Islet of Langerhans (tissue), 1 donor: ENCODE measurements at regions not wholly inside any gene's neighbourhood (a gene's known extent, or its start where the extent isn't known, plus 50 kb on each side); places are given as distances from the start of the nearest gene placed in this dataset.
A peak's percentile ranks its signal among the peaks of the same experiment; 100 is the strongest.

ENCODE experiments used
- FAIRE-seq: peaks from one replicate; lab custom pipeline; 2011; peaks lifted over from hg19 to GRCh38; lab: Jason Lieb, UNC

DNA sequence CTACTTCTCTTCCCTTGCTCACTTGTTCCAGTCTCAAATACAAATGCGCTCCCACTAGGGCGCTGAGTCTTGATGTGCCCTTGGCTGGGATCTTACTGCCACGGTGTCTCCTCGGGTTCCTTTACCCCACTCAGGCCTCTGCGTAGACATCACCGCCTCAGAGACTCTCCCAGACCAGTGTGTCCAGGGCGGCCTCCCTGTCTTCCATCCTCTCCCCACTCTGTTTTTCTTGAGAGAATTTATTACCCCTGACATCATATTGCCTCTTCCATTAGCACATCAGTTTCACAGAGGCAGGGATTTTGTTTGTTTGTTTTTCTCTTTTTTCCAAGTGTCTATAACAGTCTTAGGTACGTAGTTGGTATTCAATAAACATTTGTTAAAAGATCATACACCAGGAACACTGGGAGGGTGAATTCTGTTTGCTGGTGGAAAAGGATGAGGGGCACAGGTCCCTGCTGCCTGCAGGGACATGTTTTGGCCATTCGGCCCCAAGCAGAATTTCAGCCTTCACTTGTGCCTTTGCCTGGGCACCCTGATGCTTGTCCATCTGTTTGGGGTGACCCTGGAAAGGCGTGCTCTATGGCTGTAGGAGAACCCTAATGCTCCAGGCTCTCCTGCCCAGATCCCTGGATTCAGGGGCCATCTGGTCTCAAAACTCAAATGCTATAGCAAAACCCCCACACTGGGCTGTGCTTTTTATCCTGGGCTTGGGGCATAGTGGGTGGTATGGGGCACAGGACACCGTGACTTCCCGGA lies 55.0 kb downstream of the RPL37A start:
- no peak for FAIRE-seq

DNA sequence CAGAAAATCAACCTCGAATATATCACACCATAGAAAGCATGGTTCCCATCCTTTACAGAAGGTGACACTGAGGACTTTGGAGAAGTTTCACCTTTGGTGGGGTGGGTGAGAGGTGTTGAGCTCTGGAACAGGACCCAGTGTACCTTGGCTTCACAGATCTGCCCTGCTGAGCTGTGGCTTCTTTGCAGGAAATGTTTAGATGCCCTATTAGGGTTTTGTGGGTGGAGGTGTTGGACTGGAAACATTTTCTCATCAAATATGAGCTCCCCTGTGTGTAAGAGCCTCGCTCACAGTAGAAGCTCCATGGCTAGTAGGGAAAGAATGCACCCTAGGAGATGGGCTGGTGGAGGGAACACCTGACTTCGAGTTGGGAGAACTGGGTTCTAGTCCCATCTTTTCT lies 55.6 kb downstream of the RPL37A start:
- FAIRE-seq, result no peak

DNA sequence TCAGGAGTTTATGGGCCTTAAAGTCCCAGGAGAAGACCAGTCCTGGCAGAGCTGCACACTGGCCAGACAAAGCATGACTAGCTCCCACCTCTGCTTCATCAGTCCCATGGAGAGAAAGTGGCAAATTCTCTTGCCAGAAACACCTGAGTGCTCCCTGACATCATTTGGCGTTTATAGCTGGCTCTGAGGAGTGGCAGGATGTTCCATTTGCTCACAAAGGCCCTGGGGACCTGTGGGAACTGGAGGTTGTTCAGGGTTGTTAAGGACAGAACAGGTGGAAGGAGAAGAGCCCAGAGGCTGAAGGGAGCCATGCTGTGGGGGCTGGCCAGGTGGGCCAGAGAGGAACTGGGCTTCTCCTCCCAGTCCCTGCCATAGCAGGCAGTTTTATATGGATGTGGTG lies 56.1 kb downstream of the RPL37A start:
- no peak for FAIRE-seq

DNA sequence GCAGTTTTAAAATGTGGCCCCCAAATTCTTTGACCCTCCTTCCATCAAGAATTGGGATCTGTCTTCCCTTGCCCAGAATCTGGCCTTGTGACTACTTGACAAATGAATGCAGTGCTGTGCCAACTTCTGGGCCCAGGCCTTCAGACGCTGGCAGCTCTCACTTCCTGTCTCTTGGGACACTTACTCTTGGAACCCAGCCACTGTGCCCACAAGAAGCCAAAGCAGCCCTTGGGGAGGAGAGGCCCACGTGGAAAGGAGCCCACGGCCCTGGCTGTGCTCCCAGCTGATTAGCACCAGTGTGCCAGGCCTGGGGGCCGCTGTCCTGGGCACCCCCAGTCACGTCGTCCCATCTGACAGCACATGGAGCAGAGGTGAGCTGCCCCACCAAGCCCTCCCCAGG lies 56.6 kb downstream of the RPL37A start:
- FAIRE-seq, result no peak

DNA sequence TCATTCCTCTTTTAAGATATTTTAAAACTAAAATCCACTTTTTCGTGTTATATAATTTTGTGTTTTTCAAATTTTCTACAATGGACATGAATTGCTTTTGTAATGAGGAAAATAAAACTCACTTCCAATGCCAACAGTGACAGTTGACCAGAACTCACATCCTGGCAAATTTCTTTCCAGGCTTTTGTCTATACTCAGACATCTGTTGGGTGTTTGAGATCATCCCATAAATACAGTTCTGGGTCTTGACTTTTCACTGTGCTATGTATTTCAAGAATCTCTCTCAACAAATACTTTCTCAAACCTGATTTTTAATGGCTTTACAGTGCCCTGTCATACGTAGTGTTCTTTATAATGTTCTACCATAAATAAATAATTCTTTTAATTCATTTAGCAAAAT lies 57.6 kb downstream of the RPL37A start:
- FAIRE-seq, result no peak

DNA sequence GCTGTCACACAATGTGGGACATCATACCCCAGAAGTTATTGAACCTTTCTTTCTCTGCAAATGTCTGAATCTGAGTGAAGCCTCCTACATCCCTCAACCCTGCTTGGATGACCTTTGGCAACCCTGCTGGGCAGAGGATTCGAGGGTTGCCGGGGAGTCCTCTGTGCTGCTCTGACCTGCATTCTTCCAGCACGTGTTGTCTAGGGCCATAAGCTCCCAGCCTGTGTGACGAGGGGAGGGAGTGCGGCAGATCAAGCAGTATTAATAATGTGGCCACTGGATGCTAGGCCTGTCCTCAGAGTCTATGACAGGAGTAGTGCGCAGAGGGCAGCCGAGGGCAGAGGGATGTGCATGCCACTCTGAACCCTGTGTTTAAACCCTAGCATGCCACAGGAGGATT lies 58.8 kb downstream of the RPL37A start:
- FAIRE-seq, result no peak

DNA sequence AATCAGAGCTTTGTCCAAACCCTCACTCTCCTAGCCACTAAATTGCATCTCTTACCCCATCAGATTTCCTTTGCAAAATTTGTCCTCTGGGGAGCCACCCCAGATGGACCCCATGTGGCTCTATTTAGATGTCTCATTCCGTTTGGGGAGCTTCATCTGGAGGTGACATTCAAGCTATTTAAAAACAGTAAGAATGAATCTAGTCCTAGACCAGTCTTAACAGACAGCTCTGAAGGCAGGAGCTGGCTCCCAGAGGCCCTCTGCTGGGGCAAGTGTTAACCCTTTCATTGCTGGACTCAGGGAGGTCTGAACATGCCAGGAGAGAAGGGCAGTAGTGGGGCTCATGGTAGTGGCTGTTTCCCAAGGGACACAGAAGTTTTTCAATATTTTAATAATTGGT lies 59.2 kb downstream of the RPL37A start:
- no peak for FAIRE-seq

DNA sequence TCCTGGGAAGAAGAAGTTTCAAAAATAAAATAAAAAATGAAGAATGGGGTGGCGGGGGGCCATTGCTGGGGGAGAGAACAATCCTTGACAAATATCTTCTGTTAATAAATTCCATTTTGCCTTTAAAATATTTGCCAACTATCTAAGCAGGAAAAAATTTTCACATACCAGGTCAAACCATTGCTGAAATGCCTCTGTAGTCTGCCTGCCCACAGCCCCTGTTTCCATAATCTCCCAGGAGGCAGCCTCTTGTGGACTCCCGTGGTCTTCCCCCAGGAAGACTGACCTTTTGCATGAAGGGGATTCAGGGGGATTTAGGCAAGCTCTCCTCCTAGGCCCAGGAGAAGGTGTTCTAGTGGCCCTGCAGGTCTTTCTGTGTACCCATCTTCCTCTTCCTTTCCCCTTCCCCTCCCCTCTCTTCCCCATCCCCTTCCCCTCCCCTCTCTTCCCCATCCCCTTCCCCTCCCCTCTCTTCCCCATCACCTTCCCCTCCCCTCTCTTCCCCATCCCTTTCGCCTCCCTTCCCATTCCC lies 61.0 kb downstream of the RPL37A start:
- no peak for FAIRE-seq

DNA sequence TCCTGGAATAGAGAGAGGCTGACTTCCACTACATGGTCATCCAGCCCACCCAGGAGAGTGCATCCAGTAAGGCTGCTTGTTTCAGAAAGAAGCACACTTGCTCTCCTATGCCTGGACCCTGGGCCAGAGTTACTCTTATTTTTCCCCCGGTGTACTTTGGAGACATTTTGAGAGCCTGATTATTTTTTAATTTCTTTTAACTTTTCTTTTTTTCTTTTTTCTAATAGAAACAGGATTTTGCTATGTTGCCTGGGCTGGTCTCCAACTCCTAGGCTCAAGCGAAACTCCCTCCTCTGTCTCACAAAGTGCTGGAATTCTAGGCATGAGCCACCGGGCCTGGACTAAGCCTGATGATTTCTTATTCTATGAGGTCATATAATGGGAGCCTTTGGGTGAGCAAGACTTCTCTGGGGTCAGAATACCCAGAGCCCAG lies 62.2 kb downstream of the RPL37A start:
- FAIRE-seq, result no peak

DNA sequence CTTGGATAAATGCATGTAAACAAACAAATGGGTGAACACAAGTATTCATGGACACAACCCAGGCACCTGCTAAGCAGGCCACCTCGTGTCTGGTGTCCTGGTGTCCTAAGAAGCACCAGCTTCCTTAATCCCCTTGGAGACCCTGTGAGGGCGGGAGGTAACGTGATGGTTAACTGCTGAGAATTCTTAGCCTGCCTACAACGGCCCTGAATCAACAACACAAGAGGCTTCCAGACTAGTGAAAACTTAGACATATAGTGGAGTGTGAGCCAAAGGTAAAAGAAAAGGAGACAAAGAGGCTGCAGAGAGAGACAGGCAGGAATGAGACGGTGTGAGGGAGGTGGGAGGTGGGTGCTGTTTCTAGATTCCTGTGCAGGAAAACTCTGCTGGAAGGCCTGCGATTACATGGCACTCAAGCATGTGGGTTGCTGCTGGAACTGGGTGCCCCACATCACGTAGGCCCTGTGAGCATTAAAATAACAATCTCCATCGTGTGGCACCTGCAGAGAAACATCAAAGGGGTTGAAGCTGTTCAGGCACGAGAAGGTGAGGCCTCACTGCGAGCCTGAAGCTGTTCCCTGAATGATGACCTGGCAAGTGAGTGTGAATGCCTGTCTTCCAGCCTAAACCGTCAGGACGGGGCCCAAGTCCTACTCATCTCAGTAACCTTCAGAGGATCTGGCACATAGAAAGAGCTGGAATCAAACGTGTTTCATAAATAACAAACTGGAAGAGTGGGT lies 64.2 kb downstream of the RPL37A start:
- FAIRE-seq, result no peak

DNA sequence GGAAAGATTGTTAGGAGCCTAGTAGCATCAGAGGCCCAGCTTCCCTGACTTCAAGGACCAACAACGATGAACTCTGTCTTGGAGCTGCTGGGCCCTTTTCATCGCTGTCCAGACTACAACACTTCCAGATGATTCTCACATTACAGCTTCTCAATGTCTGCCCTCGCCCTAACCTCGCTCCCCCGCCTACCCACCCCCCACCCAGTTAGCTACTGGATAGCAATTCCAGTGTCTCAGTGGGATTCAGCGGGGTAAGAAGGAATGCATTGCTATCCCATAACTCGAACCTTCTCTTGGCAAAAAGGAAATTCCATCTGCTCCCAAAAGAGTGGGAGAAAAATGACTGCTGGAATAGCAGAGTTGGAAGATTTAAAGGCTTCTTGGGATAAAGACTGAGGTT lies 65.0 kb downstream of the RPL37A start:
- FAIRE-seq, result no peak

DNA sequence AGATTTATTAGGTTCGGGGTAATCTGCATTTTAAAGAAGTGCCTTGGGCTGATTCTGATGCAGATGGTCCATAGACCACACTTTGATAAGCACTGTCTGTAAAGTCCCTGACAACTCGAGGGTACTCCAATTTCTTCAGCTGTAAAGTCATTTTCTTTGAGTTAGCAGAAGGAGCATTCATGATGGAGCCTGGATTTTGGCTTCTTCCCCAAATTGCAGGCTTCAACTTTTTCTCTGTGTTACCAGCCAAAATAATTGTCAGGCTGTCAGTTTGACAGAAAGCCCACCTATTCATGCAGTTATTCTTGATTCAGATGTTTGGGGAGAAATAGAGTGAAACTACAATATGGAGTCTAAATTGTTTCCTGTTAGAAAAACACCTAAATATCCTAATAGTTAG lies 66.0 kb downstream of the RPL37A start:
- FAIRE-seq, result no peak

DNA sequence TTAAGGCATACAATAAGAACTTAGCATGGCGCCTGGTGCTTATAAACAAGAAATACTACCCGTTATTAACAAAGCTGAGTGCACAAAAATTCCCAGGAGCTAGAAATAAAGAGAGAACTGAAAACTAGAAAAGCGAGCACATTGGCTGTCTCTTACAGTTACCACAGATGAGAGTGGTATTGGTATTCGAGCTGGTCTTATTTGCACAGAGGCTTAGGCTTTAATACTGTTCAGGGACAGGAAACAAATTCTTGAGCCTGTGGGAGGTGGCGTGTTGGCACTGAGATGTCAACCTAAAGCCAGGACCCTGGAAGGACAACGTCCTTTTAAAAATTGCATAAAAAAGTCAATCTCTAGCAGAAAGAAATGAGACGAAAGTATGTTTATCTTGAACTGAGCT lies 67.3 kb upstream of the IGFBP2 start:
- no peak for FAIRE-seq

DNA sequence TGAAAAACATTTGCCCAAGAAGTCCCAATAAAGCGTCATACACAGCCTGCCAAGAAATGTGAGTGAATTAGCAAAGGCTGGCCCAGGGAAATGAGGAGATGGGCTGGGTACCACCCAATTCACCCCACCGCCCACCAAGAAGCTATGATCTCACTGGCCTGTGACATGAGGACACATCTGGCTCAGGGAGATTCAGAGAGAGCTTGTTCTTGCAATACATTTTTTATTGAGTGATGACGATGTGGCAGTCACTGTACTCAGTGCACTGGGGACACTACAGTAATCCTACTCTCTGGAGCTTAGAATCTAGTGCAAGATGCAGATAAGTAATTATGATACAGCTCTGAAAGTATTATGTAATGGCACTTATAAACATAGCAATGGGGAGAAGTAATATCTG lies 64.6 kb upstream of the IGFBP2 start:
- no peak for FAIRE-seq

DNA sequence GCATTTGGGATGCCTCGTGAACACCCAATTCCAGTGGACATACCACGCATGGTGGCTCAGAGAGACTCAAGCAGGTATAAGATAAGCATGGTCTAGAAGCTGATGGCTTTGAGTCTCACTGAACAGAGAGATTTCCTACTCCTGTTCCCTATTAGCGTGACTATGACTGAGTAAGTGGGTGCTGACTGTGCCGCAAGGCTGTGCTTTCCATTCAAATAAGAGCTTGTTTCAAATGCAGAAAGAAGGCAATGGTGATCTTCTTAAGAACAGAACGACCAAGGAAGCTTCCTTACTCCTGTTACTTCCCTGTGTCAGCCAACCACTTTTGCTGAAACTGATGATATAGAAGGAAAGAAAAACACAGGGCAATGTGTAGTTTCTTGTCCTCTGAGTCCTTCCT lies 63.5 kb upstream of the IGFBP2 start:
- FAIRE-seq, result no peak

DNA sequence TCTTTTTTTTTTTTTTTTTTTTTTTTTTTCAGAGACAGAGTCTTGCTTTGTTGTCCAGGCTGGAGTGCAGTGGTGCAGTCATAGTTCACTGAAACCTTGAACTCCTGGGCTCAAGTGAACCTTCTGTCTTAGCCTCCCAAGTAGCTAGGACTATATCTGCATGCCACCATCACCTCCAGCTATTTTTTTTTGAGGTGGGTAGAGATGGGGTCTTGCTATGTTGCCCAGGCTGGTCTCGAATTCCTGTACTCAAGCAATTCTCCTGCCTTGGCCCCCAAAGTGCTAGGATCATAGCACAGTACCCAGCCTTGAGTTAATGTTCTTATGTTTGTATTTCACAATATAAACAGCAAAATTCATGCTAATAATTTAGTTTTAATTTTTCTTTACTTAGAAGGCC lies 62.9 kb upstream of the IGFBP2 start:
- FAIRE-seq, result no peak

DNA sequence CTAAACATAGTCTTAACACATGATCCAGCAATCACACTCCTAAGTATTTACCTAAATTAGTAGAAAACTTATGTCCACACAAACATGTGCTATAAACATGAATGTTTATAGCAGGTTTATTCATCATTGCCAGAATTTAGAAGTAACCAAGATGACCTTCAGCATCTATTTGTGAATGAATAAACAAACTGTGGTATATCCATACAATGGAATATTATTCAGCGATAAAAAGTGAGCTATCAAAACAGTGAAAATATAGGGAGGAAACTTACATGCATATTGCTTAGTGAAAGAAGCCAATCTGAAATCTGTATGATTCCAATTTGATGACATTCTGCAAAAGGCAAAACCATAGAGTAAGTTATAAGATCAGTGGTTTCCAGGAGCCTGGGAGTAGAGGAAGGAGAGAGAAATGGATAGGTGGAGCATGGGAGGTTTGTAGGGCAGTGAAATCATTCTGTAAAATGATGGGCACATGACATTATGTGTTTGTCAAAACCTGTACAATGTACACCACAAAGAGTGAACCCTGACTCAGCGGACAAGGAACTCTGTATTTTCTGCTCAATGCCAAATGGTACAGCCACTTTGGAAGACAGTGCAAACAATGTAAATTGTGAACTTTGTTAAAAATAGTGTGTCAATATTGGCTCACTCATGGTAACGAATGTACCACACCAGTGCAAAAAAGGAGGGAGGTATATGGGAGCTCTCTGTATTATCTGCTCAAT lies 61.9 kb upstream of the IGFBP2 start:
- FAIRE-seq, result peak; percentile 70

DNA sequence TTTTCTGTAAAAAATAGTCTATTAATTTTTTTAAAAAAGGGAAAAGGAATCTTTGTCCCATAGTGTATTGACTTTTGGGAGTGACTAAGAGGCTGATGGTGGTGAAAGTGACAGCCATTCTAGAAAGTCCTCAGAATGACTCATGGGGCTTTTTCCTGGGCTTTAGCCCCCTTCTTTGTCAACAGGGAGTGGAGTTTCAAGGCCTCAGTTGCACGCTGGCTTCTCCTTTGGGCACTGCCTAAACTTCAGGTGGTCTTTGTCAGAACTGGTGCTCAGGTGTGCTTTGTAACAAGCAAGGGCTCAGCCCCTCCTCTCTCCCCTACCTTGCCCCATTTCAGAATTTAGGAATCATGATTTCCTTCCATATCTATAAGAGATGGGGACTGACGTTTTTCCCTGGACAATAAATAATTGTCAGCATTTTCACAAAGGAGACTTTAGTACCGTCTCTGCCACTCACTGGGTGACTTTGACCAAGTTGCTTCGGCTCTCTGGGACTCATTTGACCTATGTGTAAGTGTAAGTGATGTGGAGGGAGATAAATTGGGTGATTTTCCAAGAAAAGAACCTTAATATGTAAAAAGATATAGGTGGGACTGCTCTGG lies 61.2 kb upstream of the IGFBP2 start:
- FAIRE-seq, result no peak

DNA sequence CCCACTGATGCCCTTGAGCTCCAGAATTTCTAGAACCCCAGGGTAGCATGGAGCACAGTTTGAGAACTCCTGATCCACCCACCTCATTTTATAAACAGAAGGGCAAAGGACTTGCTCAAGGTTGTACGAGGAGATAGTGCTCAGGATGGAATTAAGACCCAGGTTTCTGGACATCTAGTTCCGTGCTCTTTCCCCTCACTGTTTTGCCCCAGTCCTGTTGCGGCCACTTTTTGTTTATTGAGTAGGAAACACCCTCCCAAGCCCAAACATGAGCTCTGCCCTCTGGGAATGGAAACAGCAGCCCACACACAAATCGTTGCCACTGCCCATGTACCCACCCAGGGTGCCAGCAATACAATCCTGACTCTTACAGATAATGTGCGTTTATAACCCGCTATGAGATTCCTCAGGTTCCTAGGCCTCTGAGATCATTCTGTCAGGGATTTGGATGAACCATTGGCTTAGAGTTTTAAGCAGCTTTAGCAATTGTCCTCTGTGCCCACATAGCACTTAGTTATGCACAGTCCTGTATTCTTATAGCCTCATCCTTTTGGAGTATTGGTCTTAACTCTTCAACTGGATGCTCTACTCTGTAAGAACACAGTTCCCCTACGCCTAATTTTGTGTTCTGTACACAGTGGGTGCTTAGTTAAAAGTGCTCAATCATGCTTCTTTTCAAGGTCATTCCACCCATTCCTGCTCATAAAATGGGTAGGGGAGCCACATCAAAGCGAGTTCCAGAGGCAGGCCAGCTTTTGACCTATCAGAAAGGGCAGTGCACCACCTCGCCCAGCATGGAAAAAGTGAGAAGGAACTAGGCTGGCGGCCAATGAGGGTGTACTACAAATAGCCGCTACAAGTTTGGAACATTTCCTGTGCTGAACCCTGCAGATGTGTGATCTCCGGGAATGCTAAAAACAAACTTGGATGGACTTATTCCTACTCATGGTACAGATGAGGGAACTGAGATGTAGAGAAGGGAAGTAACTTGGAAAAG lies 60.3 kb upstream of the IGFBP2 start:
- no peak for FAIRE-seq

DNA sequence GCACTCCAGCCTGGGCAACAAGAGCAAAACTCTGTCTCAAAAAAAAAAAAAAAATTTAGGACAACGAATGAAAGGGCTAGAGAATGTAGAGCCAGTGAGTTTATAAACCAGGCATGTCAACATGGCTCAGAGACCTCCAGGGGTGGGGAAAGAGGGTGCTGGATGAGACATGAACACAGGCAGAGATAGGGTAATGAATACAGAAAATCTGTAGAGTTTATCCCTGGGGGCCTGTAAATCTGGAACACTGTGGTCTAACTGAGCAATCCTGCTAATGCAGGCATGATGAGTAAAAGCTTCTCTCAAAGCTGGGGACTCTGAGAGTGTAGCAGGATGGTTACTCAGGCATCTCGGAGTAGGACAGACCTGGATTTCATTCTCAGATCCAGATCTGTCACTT lies 59.2 kb upstream of the IGFBP2 start:
- no peak for FAIRE-seq

DNA sequence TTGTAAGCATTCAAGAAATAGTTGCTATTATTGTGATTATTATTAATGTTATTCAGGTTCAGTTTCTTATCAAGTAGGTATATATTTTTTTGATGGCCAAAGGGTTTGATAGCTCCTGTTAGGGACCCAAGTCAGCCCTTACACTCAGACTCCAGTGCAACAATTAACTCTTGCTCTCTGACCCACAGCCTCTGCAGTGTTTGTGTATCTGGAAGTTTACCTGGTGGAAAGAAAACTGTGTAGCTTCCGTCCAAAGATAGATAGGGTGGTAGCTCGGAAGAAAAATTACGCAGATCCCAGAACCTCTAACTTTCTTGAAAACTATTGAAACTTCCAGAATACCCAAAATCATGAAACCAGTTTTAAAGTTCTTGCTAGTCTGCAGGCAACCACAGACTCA lies 58.6 kb upstream of the IGFBP2 start:
- no peak for FAIRE-seq
